Right lung (tissue), 2 donors: ENCODE measurements at regions not wholly inside any gene's neighbourhood (a gene's known extent, or its start where the extent isn't known, plus 50 kb on each side); places are given as distances from the start of the nearest gene placed in this dataset.

Experiments
- DNase-seq, 2 donors: peaks; one replicate each; pipeline ENCODE4 v3.0.0-alpha.2; 2013

- DNase-seq: no peak
Measured at GRCh38 chr2:42935692-42936671, 143.6 kb upstream of the HAAO start.

- no peak for DNase-seq
Measured at GRCh38 chr2:42934580-42935186, 142.3 kb upstream of the HAAO start.

GRCh38 chr2:42933824-42934254 lies 141.5 kb upstream of the HAAO start:
- no peak for DNase-seq

GRCh38 chr2:42932271-42933151 lies 140.1 kb upstream of the HAAO start:
- no peak for DNase-seq

GRCh38 chr2:42931818-42932195 lies 139.4 kb upstream of the HAAO start:
- no peak for DNase-seq

GRCh38 chr2:42931146-42931817 lies 138.9 kb upstream of the HAAO start:
- no peak for DNase-seq

- no peak for DNase-seq
Measured at GRCh38 chr2:42930025-42930581, 137.7 kb upstream of the HAAO start.

GRCh38 chr2:42929546-42930024 lies 137.2 kb upstream of the HAAO start:
- no peak for DNase-seq

- no peak for DNase-seq
Measured at GRCh38 chr2:42928692-42929545, 136.5 kb upstream of the HAAO start.

GRCh38 chr2:42928161-42928691 lies 135.8 kb upstream of the HAAO start:
- DNase-seq: no peak

GRCh38 chr2:42927334-42928160 lies 135.2 kb upstream of the HAAO start:
- DNase-seq: no peak

GRCh38 chr2:42926434-42927333 lies 134.3 kb upstream of the HAAO start:
- no peak for DNase-seq

GRCh38 chr2:42925742-42926433 lies 133.5 kb upstream of the HAAO start:
- DNase-seq: no peak

- no peak for DNase-seq
Measured at GRCh38 chr2:42924418-42924886, 132.1 kb upstream of the HAAO start.

- no peak for DNase-seq
Measured at GRCh38 chr2:42923580-42924417, 131.4 kb upstream of the HAAO start.
